Fibroblast of skin of left quadriceps (primary cell): ENCODE measurements at regions not wholly inside any gene's neighbourhood (a gene's known extent, or its start where the extent isn't known, plus 50 kb on each side); places are given as distances from the start of the nearest gene placed in this dataset.
A peak's percentile ranks its signal among the peaks of the same experiment; 100 is the strongest.

Experiments used
- DNase-seq, 2 experiments: peaks; one replicate each; pipeline ENCODE4 v3.0.0-alpha.2; 2013; ENCODE audit warnings: low read depth in 2 of 2

GRCh38 chr15:95279277-95280019 lies 1048.1 kb downstream of the MCTP2 start:
- no peak for DNase-seq

- no peak for DNase-seq
Observed at GRCh38 chr15:95280711-95281110, 1049.3 kb downstream of the MCTP2 start.

DNA sequence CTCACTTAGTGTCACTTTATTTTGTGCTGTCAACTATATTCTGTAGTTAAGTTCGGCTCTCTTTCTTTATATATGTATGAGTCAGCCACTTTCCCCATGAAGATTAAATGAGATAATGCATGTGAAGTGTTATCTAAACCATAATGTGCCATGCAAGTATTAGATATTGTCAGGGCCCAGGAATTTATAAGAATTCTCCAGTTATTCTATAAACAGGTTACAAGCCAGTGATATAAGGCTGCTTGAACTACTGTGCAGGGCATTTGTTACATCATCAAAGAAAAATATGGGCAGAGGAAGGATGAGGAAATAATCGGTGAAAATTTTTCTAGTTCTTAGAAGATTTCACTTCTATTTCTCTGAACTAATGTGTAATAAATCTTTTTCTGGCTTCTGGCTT lies 1049.0 kb upstream of the NR2F2 start:
- no peak for DNase-seq

- no peak for DNase-seq
Observed at GRCh38 chr15:95284492-95284891, 1046.0 kb upstream of the NR2F2 start.

GRCh38 chr15:95284933-95285421 lies 1045.5 kb upstream of the NR2F2 start:
- peak; percentile 67 to 68 for DNase-seq

DNA sequence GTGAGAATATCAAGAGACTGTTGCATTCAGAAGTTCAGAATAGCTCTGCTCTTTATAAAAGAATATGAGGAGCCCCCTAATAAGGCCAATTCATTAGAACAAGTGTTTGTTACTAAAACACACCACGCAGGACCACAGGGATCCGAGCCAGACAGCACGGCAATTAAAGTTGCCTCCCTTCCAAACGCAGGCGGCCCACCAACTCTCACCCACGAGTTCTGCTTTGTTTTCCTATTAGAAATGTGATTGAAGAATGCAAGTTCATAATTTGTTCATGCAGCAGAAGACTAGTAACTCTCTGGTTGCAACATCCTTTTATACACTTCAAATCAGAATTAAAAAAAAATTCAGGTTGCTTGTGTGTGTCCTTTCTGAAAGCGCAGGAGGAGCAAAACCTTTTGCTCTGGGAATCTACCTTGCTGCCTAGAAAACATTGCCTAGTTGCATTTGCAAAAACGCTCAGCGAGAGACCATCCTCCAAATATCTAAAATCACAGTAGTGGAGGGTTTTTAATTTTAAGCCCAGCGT lies 1044.1 kb upstream of the NR2F2 start:
- DNase-seq: no peak

- no peak for DNase-seq
Observed at GRCh38 chr15:95287720-95288103, 1042.8 kb upstream of the NR2F2 start.

- DNase-seq: no peak
Observed at GRCh38 chr15:95288626-95289025, 1041.9 kb upstream of the NR2F2 start.

- DNase-seq: no peak
Observed at GRCh38 chr15:95290176-95290974, 1040.1 kb upstream of the NR2F2 start.

GRCh38 chr15:95291898-95292472 lies 1038.5 kb upstream of the NR2F2 start:
- peak in 1 of 2 experiments; percentile 31 for DNase-seq

- DNase-seq: no peak
Observed at GRCh38 chr15:95292785-95293450, 1037.6 kb upstream of the NR2F2 start.

DNA sequence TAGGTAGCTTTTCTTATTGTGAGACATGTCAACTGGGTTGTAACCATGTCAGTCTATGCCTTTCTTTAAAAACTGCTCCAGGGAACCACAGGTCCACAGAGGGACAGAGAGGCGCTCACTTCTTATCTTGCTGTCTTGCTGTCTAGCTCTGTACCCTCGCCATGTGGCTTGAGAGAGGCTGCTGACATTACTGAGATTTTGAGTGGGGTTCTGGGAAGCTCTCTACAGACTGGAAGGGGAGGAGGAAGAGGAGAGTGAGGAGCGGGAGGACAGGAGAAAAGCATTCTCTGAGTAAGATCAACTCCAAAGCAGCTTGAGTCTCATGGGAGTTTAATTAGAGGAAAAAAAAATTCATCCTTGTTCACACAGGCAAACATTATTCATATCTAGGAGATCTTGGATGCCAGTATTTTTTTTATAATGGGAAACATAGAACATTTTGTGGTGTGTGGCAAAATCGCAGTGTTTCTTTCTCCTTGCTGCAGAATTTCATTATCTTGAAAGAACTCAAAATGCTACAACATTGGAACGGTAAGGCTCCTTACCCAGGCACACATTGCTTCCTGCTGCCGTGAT lies 1037.0 kb upstream of the NR2F2 start:
- no peak for DNase-seq

- no peak for DNase-seq
Observed at GRCh38 chr15:95295363-95295762, 1035.1 kb upstream of the NR2F2 start.

DNA sequence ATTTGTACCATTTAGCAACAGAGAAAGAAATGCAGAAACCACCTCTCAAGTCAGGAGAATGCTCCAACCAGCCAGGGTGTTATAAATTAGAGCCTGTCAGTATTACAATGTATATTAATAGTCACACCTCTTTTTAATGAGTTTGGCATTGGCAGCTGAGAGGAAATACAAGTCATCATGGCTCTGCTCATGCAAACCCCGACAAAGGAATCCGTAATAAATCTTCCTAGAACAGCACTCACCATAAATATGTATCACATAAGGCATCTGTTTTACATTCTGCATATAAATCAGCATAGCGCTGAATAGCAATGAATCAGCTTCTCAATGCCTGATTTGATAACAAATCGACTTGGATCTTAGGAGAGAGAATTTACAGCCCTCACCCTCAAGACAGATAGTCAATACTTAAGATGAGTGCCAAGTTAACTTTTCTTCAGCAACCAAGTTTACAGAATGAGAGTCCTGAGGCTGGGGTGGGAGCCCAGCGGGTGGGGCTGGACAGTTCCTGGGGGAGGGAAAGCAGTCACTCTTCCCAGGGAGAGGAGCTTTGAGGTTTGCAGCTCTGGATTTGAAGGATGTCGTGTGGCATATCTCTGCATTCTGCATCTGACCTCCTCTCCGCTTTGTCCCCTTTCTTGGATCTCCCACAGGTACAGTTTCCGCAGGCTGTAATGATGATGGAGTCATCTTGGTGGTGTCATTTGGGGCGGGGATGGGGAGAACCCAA lies 1034.4 kb upstream of the NR2F2 start:
- DNase-seq: peak; percentile 89 to 91

DNA sequence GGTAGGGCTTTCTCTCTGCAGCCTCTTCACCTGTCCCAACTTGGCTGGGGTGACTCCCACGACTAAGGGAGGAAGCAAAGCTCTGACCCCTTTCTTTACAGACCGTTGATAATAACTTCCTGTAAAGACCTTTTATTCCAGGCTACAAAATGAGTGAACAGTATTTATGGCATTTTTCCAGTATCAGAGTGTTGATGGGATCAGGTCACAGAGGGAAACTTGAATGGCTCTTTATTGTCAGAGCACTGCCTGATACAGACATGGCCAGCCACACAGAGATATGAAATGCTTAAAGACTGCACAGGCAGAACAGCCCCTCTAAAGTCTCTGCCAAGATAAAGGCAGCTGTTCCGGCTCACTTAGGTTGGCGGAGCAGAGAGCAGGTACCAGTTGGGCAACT lies 1033.9 kb upstream of the NR2F2 start:
- DNase-seq: no peak

DNA sequence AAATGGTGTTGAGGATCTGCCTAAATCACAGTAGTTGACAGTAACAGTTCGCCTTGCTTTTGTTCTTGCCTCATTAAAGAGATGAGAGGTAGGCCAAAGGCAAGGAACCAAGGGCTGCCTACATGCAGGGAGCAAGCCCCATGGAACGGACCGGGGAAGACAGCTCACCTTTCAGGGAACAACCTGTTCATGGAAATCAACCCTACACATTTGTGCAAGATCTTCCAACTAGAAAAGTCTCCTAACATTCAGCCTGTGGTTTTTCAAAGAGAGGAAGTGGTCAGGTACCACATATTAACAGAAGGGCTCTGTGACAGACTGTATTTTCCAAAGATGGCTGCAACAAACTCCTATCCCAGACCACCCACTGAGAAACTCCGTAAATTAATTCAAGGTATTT lies 1031.8 kb upstream of the NR2F2 start:
- DNase-seq: no peak

GRCh38 chr15:95300958-95301357 lies 1029.5 kb upstream of the NR2F2 start:
- no peak for DNase-seq

GRCh38 chr15:95302206-95302605 lies 1028.3 kb upstream of the NR2F2 start:
- no peak for DNase-seq

GRCh38 chr15:95302809-95303208 lies 1027.7 kb upstream of the NR2F2 start:
- no peak for DNase-seq

- no peak for DNase-seq
Observed at GRCh38 chr15:95303713-95304112, 1026.8 kb upstream of the NR2F2 start.
